IMR-90 (cell line): ENCODE measurements at regions not wholly inside any gene's neighbourhood (a gene's known extent, or its start where the extent isn't known, plus 50 kb on each side); places are given as distances from the start of the nearest gene placed in this dataset.
A peak's percentile ranks its signal among the peaks of the same experiment; 100 is the strongest.
"Not testable (repeated sequence)": the region's sequence is repeated elsewhere in the genome, so short reads cannot be mapped to it uniquely, and the experiment has no call there.

Source experiments
- ATAC-seq: fragments of 200-7000 bp; cut with Tn5 transposase; 2 replicates; pipeline ENCODE4 v1.9.1; 2020; ENCODE audit warnings: low read depth, mild to moderate bottlenecking, moderate library complexity
- BruUV-seq: library from RNA; stranded (reverse); fragments of 400-500 nt; replicated peaks from 2 replicates; lab custom pipeline; 2021; lab: Mats Ljungman, UMichigan
- CTCF ChIA-PET: fragments of 300-600 bp; formaldehyde crosslinking; extraction: SDS; loops from one replicate; lab custom pipeline; 2021; ENCODE audit warnings: antibody characterized with exemption; lab: Yijun Ruan, JAX
- POLR2A ChIA-PET: fragments of 300-600 bp; sonication (Branson Sonifier 250); formaldehyde crosslinking; loops from one replicate; lab custom pipeline; 2022; ENCODE audit warnings: antibody characterized with exemption; ENCODE audit not compliant: unreplicated experiment; lab: Charles Lee
- DNase-seq: peaks from one replicate; pipeline ENCODE4 v3.0.0; 2013
- H2AFZ ChIP-seq: replicated peaks from 2 replicates; pipeline ENCODE3; 2013; ENCODE audit warnings: low read length, mild to moderate bottlenecking; ENCODE audit not compliant: poor library complexity
- H2AK5ac ChIP-seq: 2 replicates; pipeline ENCODE4 v1.6.1; 2013; ENCODE audit warnings: low read depth, low read length, inconsistent platforms
- H2AK9ac ChIP-seq: replicated peaks from 2 replicates; pipeline ENCODE3; 2013; ENCODE audit warnings: mild to moderate bottlenecking, low read depth, low read length, moderate library complexity; ENCODE audit not compliant: poor library complexity
- H2BK120ac ChIP-seq: 2 replicates; pipeline ENCODE4 v1.6.1; 2013; ENCODE audit warnings: low read depth, low read length, inconsistent platforms
- H2BK15ac ChIP-seq: 3 replicates; pipeline ENCODE4 v1.6.1; 2013; ENCODE audit warnings: low read depth, low read length, inconsistent platforms
- H2BK20ac ChIP-seq: 2 replicates; pipeline ENCODE4 v1.6.1; 2013; ENCODE audit warnings: low read depth, mild to moderate bottlenecking, inconsistent platforms, low read length, moderate library complexity
- H2BK5ac ChIP-seq: 2 replicates; pipeline ENCODE4 v1.6.1; 2013; ENCODE audit warnings: mild to moderate bottlenecking, low read depth, low read length, inconsistent platforms; ENCODE audit not compliant: poor library complexity, severe bottlenecking
- H3K14ac ChIP-seq: replicated peaks from 2 replicates; pipeline ENCODE4 v1.6.1; 2013; ENCODE audit warnings: low read depth, low read length, inconsistent platforms
- H3K18ac ChIP-seq: 2 replicates; pipeline ENCODE4 v1.6.1; 2013; ENCODE audit warnings: low read depth, low read length, control low read depth
- H3K23ac ChIP-seq: 2 replicates; pipeline ENCODE4 v1.6.1; 2013; ENCODE audit warnings: low read depth, low read length, inconsistent platforms
- H3K27ac ChIP-seq: 2 replicates; pipeline ENCODE4 v1.5.1; 2013; ENCODE audit warnings: mild to moderate bottlenecking, control low read depth, low read length; ENCODE audit not compliant: insufficient read depth
- H3K27me3 ChIP-seq: 2 replicates; pipeline ENCODE4 v1.6.1; 2013; ENCODE audit warnings: low read length; ENCODE audit not compliant: control insufficient read depth, insufficient read depth
- H3K36me3 ChIP-seq: 2 replicates; pipeline ENCODE4 v1.6.1; 2013; ENCODE audit warnings: low read length, mixed read lengths; ENCODE audit not compliant: control insufficient read depth, insufficient read depth
- H3K4ac ChIP-seq: 2 replicates; pipeline ENCODE4 v1.6.1; 2013; ENCODE audit warnings: low read depth, low read length, inconsistent platforms
- H3K4me1 ChIP-seq: 2 replicates; pipeline ENCODE4 v1.6.1; 2013; ENCODE audit warnings: low read length, mixed read lengths; ENCODE audit not compliant: control insufficient read depth, insufficient read depth
- H3K4me2 ChIP-seq: 2 replicates; pipeline ENCODE4 v1.6.1; 2013; ENCODE audit warnings: low read depth, mild to moderate bottlenecking, control low read depth, low read length, moderate library complexity
- H3K4me3 ChIP-seq: 2 replicates; pipeline ENCODE4 v1.5.1; 2013; ENCODE audit warnings: low read depth, mild to moderate bottlenecking, control low read depth, low read length, moderate library complexity; ENCODE audit not compliant: insufficient read depth
- H3K56ac ChIP-seq: 2 replicates; pipeline ENCODE4 v1.6.1; 2013; ENCODE audit warnings: low read length, inconsistent platforms; ENCODE audit not compliant: insufficient read depth; ENCODE audit errors: extremely low read depth
- H3K79me1 ChIP-seq, 2 experiments: 2 replicates each; pipeline ENCODE4 v1.6.1; 2013; ENCODE audit warnings: low read length in 2 of 2, inconsistent platforms in 1 of 2, low read depth in 1 of 2
- H3K9ac ChIP-seq: 2 replicates; pipeline ENCODE4 v1.6.1; 2013; ENCODE audit warnings: low read depth, low read length, control low read depth
- H3K9me1 ChIP-seq: 2 replicates; pipeline ENCODE4 v1.6.1; 2013; ENCODE audit warnings: low read length, inconsistent platforms; ENCODE audit not compliant: insufficient read depth
- H3K9me3 ChIP-seq: 2 replicates; pipeline ENCODE4 v1.6.1; 2013; ENCODE audit warnings: low read length; ENCODE audit not compliant: control insufficient read depth, insufficient read depth
- H4K20me1 ChIP-seq: 2 replicates; pipeline ENCODE4 v1.6.1; 2013; ENCODE audit warnings: low read length, inconsistent platforms; ENCODE audit not compliant: insufficient read depth
- H4K5ac ChIP-seq: 2 replicates; pipeline ENCODE4 v1.6.1; 2013; ENCODE audit warnings: mild to moderate bottlenecking, low read depth, low read length, control low read depth
- H4K8ac ChIP-seq, 2 experiments: 2 replicates each; pipeline ENCODE4 v1.6.1; 2013; ENCODE audit warnings: low read depth in 2 of 2, low read length in 2 of 2, control low read depth in 1 of 2, inconsistent platforms in 1 of 2
- H4K91ac ChIP-seq: 2 replicates; pipeline ENCODE4 v1.6.1; 2013; ENCODE audit warnings: low read depth, low read length, inconsistent platforms; ENCODE audit not compliant: insufficient read depth
- CEBPB ChIP-seq: IDR thresholded peaks from 2 replicates; pipeline ENCODE4 v1.6.1; 2012; ENCODE audit warnings: low read depth, low read length, improper control_type of control experiment
- MAFK ChIP-seq: IDR thresholded peaks from 2 replicates; pipeline ENCODE4 v1.6.1; 2012; ENCODE audit warnings: low read depth, low read length, improper control_type of control experiment
- MXI1 ChIP-seq: IDR thresholded peaks from 2 replicates; pipeline ENCODE4 v1.6.1; 2012; ENCODE audit warnings: low read depth, mild to moderate bottlenecking, low read length, moderate library complexity, borderline replicate concordance
- NFE2L2 ChIP-seq: fragments of 150-350 bp; IDR thresholded peaks from 2 replicates; pipeline ENCODE4 v1.6.1; 2016; ENCODE audit warnings: low read depth, mild to moderate bottlenecking, low read length
- RAD21 ChIP-seq: IDR thresholded peaks from 2 replicates; pipeline ENCODE4 v1.6.1; 2012; ENCODE audit warnings: low read length, improper control_type of control experiment
- WGBS, 2 experiments: methylation state at CpG; one replicate each; pipeline versions ENCODE4 v1.1.5 to v1.1.7; 2013; ENCODE audit warnings: missing lambda C conversion rate in 2 of 2; ENCODE audit not compliant: insufficient read length in 1 of 2; ENCODE audit errors: extremely low coverage in 2 of 2; 5-methylcytosine and 5-hydroxymethylcytosine counted together
- dilution Hi-C: fragments of 300-500 bp; cut with HindIII; formaldehyde crosslinking; loops from one replicate; pipeline ENCODE4 v1.14.3; 2018; ENCODE audit warnings: low sequenced_read_pairs; ENCODE audit not compliant: unreplicated experiment
- in situ Hi-C: fragments of 300-500 bp; cut with MboI; formaldehyde crosslinking; loops from 3 replicates; pipeline ENCODE4 v1.14.3; 2019; ENCODE audit warnings: low sequenced_read_pairs, inconsistent platforms, mixed read lengths
- intact Hi-C: fragments of 100-400 bp; cut with micrococcal nuclease; formaldehyde crosslinking; loops from 2 replicates; pipeline ENCODE4 v1.10.0; 2022
- TF ChIP-seq, protein P1 (sequence below): conservative IDR thresholded peaks from 2 replicates; pipeline ENCODE4 v1.5.1; 2012; ENCODE audit warnings: mild to moderate bottlenecking, low read depth, low read length, improper control_type of control experiment
- TF ChIP-seq, protein P2 (sequence below): fragments of 150-350 bp; IDR thresholded peaks from 2 replicates; pipeline ENCODE4 v1.6.1; 2016; ENCODE audit warnings: low read depth, mild to moderate bottlenecking, low read length, moderate library complexity, borderline replicate concordance

DNA sequence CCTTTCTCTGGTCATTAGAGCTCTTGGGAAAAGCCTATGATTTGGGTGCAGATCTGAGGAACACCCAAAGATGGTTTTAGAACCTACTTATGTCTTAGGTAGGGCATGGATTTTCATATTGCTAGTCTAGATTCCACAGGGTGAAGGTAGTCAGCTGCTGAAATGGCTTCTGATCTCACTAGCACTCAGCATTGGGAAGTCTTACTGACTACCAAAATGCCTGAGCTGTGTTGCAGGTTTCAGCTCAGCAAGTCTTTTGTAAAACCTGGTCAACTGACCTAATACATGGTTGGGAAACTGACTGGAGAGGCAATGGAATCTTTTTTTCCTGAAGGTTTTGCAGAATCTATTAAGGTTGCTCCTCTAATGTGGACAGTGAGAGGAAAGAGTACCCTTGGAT, 136.4 kb downstream of the CCNG2 start:
- Histone ChIP-seq H3K79me1 (no peaks in the 10 kb centered on the region), H3K4me1 (no peaks in the 10 kb centered on the region), H4K91ac (no peak overlapping the region), H2AK5ac (no peak overlapping the region), H2BK20ac (no peak overlapping the region), H3K4ac (no peak overlapping the region), H3K23ac (no peak overlapping the region), H3K18ac (no peak overlapping the region), H2AK9ac (no peak overlapping the region), H2AFZ (no peak overlapping the region), H3K56ac (no peak overlapping the region), H3K4me3 (no peak overlapping the region), H2BK120ac (no peak overlapping the region), H4K20me1 (no peaks in the 10 kb centered on the region), H2BK15ac (no peak overlapping the region), H3K4me2 (no peak overlapping the region), H3K9me3 (no peaks in the 10 kb centered on the region), H2BK5ac (no peak overlapping the region), H3K9me1 (no peaks in the 10 kb centered on the region), H3K27me3 (no peaks in the 10 kb centered on the region; the same call in 1 of the 2 replicates), H3K14ac (no peak overlapping the region), H4K5ac (no peak overlapping the region), H3K36me3 (no peaks in the 10 kb centered on the region), H4K8ac (no peak overlapping the region), H3K9ac (no peak overlapping the region), H3K27ac (no peak overlapping the region)
- TF ChIP-seq RAD21: no peak
- TF ChIP-seq MXI1: no peak
- TF ChIP-seq, protein P1, sequence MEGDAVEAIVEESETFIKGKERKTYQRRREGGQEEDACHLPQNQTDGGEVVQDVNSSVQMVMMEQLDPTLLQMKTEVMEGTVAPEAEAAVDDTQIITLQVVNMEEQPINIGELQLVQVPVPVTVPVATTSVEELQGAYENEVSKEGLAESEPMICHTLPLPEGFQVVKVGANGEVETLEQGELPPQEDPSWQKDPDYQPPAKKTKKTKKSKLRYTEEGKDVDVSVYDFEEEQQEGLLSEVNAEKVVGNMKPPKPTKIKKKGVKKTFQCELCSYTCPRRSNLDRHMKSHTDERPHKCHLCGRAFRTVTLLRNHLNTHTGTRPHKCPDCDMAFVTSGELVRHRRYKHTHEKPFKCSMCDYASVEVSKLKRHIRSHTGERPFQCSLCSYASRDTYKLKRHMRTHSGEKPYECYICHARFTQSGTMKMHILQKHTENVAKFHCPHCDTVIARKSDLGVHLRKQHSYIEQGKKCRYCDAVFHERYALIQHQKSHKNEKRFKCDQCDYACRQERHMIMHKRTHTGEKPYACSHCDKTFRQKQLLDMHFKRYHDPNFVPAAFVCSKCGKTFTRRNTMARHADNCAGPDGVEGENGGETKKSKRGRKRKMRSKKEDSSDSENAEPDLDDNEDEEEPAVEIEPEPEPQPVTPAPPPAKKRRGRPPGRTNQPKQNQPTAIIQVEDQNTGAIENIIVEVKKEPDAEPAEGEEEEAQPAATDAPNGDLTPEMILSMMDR: no peak
- TF ChIP-seq MAFK: no peak
- TF ChIP-seq CEBPB: no peak
- TF ChIP-seq, protein P2, sequence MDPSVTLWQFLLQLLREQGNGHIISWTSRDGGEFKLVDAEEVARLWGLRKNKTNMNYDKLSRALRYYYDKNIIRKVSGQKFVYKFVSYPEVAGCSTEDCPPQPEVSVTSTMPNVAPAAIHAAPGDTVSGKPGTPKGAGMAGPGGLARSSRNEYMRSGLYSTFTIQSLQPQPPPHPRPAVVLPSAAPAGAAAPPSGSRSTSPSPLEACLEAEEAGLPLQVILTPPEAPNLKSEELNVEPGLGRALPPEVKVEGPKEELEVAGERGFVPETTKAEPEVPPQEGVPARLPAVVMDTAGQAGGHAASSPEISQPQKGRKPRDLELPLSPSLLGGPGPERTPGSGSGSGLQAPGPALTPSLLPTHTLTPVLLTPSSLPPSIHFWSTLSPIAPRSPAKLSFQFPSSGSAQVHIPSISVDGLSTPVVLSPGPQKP: no peak
- no peak for TF ChIP-seq NFE2L2
- no TSS peak for BruUV-seq
- intact Hi-C loops (no loop called here), in situ Hi-C loops (no loop called here), dilution Hi-C loops (no loop called here)
- POLR2A ChIA-PET: interaction anchor here (0.6 kb wide), 1 partner anchor 300 kb away, joined by 3 read pairs; no protein-coding TSS in a partner anchor
- DNase-seq: no peak
- ATAC-seq: no peak
- CTCF ChIA-PET: no interaction called here

DNA sequence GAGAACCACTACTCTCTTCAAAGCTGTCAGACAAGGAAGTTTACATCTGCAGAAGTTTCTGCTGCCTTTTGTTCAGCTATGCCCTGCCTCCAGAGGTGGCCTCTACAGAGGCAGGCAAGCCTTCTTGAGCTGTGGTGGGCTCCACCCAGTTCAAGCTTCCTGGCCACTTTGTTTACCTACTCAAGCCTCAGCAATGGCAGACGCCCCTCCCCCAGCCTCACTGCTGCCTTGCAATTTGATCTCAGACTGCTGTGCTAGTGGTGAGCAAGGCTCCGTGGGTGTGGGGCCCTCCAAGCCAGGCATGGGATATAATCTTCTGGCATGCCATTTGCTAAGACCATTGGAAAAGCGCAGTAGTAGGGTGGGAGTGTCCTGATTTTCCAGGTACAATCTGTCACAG, 144.0 kb downstream of the CCNG2 start:
- H2BK120ac ChIP-seq, H3K79me1 ChIP-seq, H3K4me2 ChIP-seq, H3K27ac ChIP-seq, H3K23ac ChIP-seq, BruUV-seq, H3K14ac ChIP-seq, H2AFZ ChIP-seq, POLR2A ChIA-PET, in situ Hi-C loops, DNase-seq, H2AK9ac ChIP-seq, H3K18ac ChIP-seq, dilution Hi-C loops, H3K27me3 ChIP-seq, H4K91ac ChIP-seq, H2BK15ac ChIP-seq, H3K4ac ChIP-seq, H3K56ac ChIP-seq, H3K9me3 ChIP-seq, H3K4me3 ChIP-seq, H4K5ac ChIP-seq, H4K8ac ChIP-seq, H3K9ac ChIP-seq, H2BK20ac ChIP-seq, H2BK5ac ChIP-seq, H2AK5ac ChIP-seq, H3K9me1 ChIP-seq, H4K20me1 ChIP-seq, H3K36me3 ChIP-seq, H3K4me1 ChIP-seq: not testable (repeated sequence)
- ATAC-seq: 0 out of 2 replicates have a peak, but pooled peaks have one; percentile 27
- intact Hi-C loops: loop anchor here (10.0 kb wide), 1 partner anchor 226 kb away; the partner anchor contains the start of gene CCNI
- no CpG with 5 or more reads among the region's 3 CpGs for WGBS, 2 experiments
- CTCF ChIA-PET: interaction anchor here (0.6 kb wide), 1 partner anchor 1059 kb away, joined by 3 read pairs; no protein-coding TSS in a partner anchor
